ENCODE measurements at regions not wholly inside any gene's neighbourhood (a gene's known extent, or its start where the extent isn't known, plus 50 kb on each side); places are given as distances from the start of the nearest gene placed in this dataset.

- no peaks in the 10 kb centered on the region for H3K9me3 ChIP-seq
Observed at GRCh38 chr11:95554911-95555310, 234.7 kb downstream of the FAM76B start.

DNA sequence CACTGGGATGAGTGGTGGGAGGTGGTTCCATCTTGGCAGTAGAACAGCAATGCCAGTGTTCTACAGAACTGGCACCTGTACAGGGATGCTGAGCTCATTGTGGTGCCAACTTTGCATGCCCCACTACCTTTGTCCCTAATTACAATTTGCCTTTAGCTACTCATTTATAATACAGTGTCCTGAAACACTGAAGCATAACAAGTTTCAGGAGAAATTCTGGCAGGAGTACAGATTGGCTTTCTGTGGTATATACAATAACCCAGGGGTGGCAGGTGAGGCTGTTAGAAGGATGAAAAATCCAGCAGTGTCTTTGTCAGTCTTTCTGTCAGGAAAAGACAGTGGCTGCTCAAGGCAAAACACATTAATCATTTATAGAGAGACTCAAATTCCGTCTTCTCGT is 240.3 kb downstream of the FAM76B start:
- WGBS (ENCODE audit: low lambda C conversion rate) = 48% methylated on average over 2 of the region's 2 CpGs
- H3F3A ChIP-seq (replicated peaks; ENCODE audit: insufficient read depth) = no peaks in the 10 kb centered on the region
- H3K27ac ChIP-seq (ENCODE audit: low read depth in 2 of 2, low read length in 1 of 2) = no peak overlapping the region
- TF ChIP-seq CHD2 (IDR thresholded peaks at IDR 0.05; ENCODE audit: low read length, partially characterized antibody) (no peak), YY1 (IDR thresholded peaks at IDR 0.05; ENCODE audit: low read depth) (no peak), ELF1 (IDR thresholded peaks at IDR 0.05) (no peak), NFIC (IDR thresholded peaks at IDR 0.05; ENCODE audit: borderline replicate concordance) (no peak), PBX3 (IDR thresholded peaks at IDR 0.05) (no peak), SMC3 (IDR thresholded peaks at IDR 0.05; ENCODE audit: low read depth, low read length) (no peak), MEF2A (IDR thresholded peaks at IDR 0.05; ENCODE audit: borderline replicate concordance, low read depth) (no peak), FOSL2 (IDR thresholded peaks at IDR 0.05; ENCODE audit: borderline replicate concordance, low read depth) (no peak), EP300 (IDR thresholded peaks at IDR 0.05; ENCODE audit: borderline replicate concordance in 1 of 2, low read depth in 1 of 2, low read length in 1 of 2) (no peak), RCOR1 (IDR thresholded peaks at IDR 0.05; ENCODE audit: low read length) (no peak), GATA2 (CRISPR knock-in tag; IDR thresholded peaks at IDR 0.05) (no peak), USF2 (IDR thresholded peaks at IDR 0.05; ENCODE audit: borderline replicate concordance, low read depth, low read length) (no peak), REST (IDR thresholded peaks at IDR 0.05; ENCODE audit: low read depth, low read length) (no peak), NRF1 (IDR thresholded peaks at IDR 0.05; ENCODE audit: low read depth, low read length) (no peak)
- TF ChIP-seq, protein P1, sequence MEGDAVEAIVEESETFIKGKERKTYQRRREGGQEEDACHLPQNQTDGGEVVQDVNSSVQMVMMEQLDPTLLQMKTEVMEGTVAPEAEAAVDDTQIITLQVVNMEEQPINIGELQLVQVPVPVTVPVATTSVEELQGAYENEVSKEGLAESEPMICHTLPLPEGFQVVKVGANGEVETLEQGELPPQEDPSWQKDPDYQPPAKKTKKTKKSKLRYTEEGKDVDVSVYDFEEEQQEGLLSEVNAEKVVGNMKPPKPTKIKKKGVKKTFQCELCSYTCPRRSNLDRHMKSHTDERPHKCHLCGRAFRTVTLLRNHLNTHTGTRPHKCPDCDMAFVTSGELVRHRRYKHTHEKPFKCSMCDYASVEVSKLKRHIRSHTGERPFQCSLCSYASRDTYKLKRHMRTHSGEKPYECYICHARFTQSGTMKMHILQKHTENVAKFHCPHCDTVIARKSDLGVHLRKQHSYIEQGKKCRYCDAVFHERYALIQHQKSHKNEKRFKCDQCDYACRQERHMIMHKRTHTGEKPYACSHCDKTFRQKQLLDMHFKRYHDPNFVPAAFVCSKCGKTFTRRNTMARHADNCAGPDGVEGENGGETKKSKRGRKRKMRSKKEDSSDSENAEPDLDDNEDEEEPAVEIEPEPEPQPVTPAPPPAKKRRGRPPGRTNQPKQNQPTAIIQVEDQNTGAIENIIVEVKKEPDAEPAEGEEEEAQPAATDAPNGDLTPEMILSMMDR (IDR thresholded peaks at IDR 0.05) = no peak
- TF ChIP-seq, protein P2, sequence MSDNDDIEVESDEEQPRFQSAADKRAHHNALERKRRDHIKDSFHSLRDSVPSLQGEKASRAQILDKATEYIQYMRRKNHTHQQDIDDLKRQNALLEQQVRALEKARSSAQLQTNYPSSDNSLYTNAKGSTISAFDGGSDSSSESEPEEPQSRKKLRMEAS (IDR thresholded peaks at IDR 0.05; ENCODE audit: low read depth) = no peak
- TF ChIP-seq, protein P3, sequence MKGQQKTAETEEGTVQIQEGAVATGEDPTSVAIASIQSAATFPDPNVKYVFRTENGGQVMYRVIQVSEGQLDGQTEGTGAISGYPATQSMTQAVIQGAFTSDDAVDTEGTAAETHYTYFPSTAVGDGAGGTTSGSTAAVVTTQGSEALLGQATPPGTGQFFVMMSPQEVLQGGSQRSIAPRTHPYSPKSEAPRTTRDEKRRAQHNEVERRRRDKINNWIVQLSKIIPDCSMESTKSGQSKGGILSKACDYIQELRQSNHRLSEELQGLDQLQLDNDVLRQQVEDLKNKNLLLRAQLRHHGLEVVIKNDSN (IDR thresholded peaks at IDR 0.05; ENCODE audit: borderline replicate concordance, low read depth) = no peak

More at GRCh38 chr11:95554911-95555310, 234.7 kb downstream of the FAM76B start:
- no peak for DNase-seq
- no peak for TF ChIP-seq RCOR1 (IDR thresholded peaks at IDR 0.05; ENCODE audit: low read length)
- TF ChIP-seq, protein P2 (IDR thresholded peaks at IDR 0.05; ENCODE audit: low read depth) = no peak
- no peak for TF ChIP-seq MEF2A (IDR thresholded peaks at IDR 0.05; ENCODE audit: borderline replicate concordance, low read depth)
- TF ChIP-seq FOXM1 (IDR thresholded peaks at IDR 0.05; ENCODE audit: low read depth) = no peak
- no peak for TF ChIP-seq EP300 (IDR thresholded peaks at IDR 0.05; ENCODE audit: borderline replicate concordance in 1 of 2, low read depth in 1 of 2, low read length in 1 of 2)
- no peak for TF ChIP-seq NRF1 (IDR thresholded peaks at IDR 0.05; ENCODE audit: low read depth, low read length)
- no peak for TF ChIP-seq ELF1 (IDR thresholded peaks at IDR 0.05)
- Histone ChIP-seq H3K27me3 (ENCODE audit: insufficient read depth) (no peaks in the 10 kb centered on the region), H3K79me2 (ENCODE audit: insufficient read depth) (no peaks in the 10 kb centered on the region), H3K9me2 (no peaks in the 10 kb centered on the region), H3K4me3 (ENCODE audit: low read depth in 2 of 2, low read length in 1 of 2) (no peak overlapping the region), H2AFZ (ENCODE audit: low read depth) (no peak overlapping the region), H3K9ac (no peak overlapping the region), H3K4me2 (no peak overlapping the region), H3K4me1 (ENCODE audit: control insufficient read depth in 1 of 2, insufficient read depth in 2 of 2, low read depth in 1 of 2, low read length in 1 of 2) (peaks cover 0 to 6% of the 10 kb centered on the region in 2 experiments; a peak in 2 of 4 replicates), H3K36me3 (replicated peaks in 1 of 2; ENCODE audit: control insufficient read depth in 1 of 2, insufficient read depth in 2 of 2, low read length in 1 of 2) (no peaks in the 10 kb centered on the region), H4K20me1 (ENCODE audit: insufficient read depth) (no peaks in the 10 kb centered on the region), H3K27ac (ENCODE audit: low read depth in 2 of 2, low read length in 1 of 2) (no peak overlapping the region), H3F3A (replicated peaks; ENCODE audit: insufficient read depth) (no peaks in the 10 kb centered on the region)
- POLR2A ChIA-PET = no interaction called here
- 51% methylated on average over 4 of the region's 4 CpGs for WGBS (ENCODE audit: low lambda C conversion rate)
- CTCF ChIA-PET = no interaction called here

More for the DNA sequence above, 240.3 kb downstream of the FAM76B start:
- DNase-seq = no peak
- H3K4me3 ChIP-seq (ENCODE audit: low read depth in 2 of 2, low read length in 1 of 2) = no peak overlapping the region
- no peak overlapping the region for H3K4me2 ChIP-seq
- H2AFZ ChIP-seq (ENCODE audit: low read depth) = no peak overlapping the region
- no peaks in the 10 kb centered on the region for H3K9me3 ChIP-seq
- peaks cover 0 to 2% of the 10 kb centered on the region in 2 experiments; a peak in 1 of 4 replicates for H3K4me1 ChIP-seq (ENCODE audit: control insufficient read depth in 1 of 2, insufficient read depth in 2 of 2, low read depth in 1 of 2, low read length in 1 of 2)
- ChIA-PET CTCF (no interaction called here), POLR2A (no interaction called here)
- H3K9ac ChIP-seq = no peak overlapping the region
- H3K9me2 ChIP-seq = no peaks in the 10 kb centered on the region
- H3K79me2 ChIP-seq (ENCODE audit: insufficient read depth) = no peaks in the 10 kb centered on the region
- no peaks in the 10 kb centered on the region for H3K36me3 ChIP-seq (replicated peaks in 1 of 2; ENCODE audit: control insufficient read depth in 1 of 2, insufficient read depth in 2 of 2, low read length in 1 of 2)
- H4K20me1 ChIP-seq (ENCODE audit: insufficient read depth) = no peaks in the 10 kb centered on the region
- H3K27me3 ChIP-seq (ENCODE audit: insufficient read depth) = no peaks in the 10 kb centered on the region
